ENCODE measurements at regions not wholly inside any gene's neighbourhood (a gene's known extent, or its start where the extent isn't known, plus 50 kb on each side); places are given as distances from the start of the nearest gene placed in this dataset.
"Not testable (repeated sequence)": the region's sequence is repeated elsewhere in the genome, so short reads cannot be mapped to it uniquely, and the experiment has no call there.

DNA sequence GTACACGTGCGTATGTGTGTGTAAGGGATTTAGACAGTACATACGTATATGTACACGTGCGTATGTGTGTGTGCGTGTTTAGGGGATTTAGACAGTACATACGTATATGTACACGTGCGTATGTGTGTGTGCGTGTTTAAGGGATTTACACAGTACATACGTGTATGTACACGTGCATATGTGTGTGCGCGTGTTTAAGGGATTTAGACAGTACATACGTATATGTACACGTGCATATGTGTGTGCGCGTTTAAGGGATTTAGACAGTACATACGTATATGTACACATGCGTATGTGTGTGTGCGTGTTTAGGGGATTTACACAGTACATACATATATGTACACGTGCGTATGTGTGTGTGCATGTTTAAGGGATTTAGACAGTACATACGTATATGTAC lies 100.9 kb upstream of the ALKAL2 start:
- H3K9me3 ChIP-seq (ENCODE audit: control insufficient read depth in 1 of 2, low read length in 2 of 2); H3K27ac ChIP-seq (ENCODE audit: low read depth, low read length); H3K27ac Mint-ChIP-seq; H3K4me1 ChIP-seq (ENCODE audit: insufficient read depth, low read length); H3K27me3 ChIP-seq (ENCODE audit: insufficient read depth, low read length); H3K4me1 Mint-ChIP-seq; H3K27me3 Mint-ChIP-seq; H3K36me3 ChIP-seq (ENCODE audit: insufficient read depth, low read length); H3K9me3 Mint-ChIP-seq; DNase-seq; CTCF ChIA-PET (ENCODE audit: partially characterized antibody); H3K4me3 Mint-ChIP-seq; intact Hi-C loops (cut with micrococcal nuclease); POLR2A ChIA-PET (ENCODE audit: partially characterized antibody); H3K4me3 ChIP-seq (ENCODE audit: low read length in 2 of 2); H3K36me3 Mint-ChIP-seq: not testable (repeated sequence)

DNA sequence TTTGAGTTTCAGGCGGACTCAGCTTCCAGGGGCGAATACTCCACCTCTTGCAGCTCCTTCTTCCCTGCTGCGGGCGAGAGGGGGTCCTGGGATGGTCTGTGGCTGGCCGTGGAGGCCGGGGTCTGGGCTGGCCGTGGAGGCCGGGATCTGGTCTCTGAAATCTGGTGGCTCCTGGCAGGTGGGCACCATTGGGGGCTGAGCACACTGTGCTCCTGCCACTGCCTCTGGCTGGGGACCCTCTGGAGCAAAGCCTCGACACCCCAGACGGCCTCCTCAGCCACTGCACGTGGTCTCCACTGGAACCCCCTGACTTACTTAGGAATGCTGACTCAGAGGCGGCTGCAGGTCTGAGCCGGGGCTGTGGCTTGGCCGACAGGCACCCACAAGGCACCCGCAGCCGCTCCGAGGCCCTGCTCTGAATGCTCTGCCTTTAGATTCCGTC lies 100.1 kb upstream of the ALKAL2 start:
- no peaks in the 10 kb centered on the region for H3K4me1 ChIP-seq (ENCODE audit: insufficient read depth, low read length)
- no peaks in the 10 kb centered on the region for H3K27me3 ChIP-seq (ENCODE audit: insufficient read depth, low read length)
- H3K36me3 Mint-ChIP-seq: no peaks in the 10 kb centered on the region
- no peak overlapping the region for H3K27ac Mint-ChIP-seq
- no peaks in the 10 kb centered on the region for H3K36me3 ChIP-seq (ENCODE audit: insufficient read depth, low read length)
- POLR2A ChIA-PET (ENCODE audit: partially characterized antibody): no interaction called here
- no peaks in the 10 kb centered on the region for H3K9me3 Mint-ChIP-seq
- no peak overlapping the region for H3K4me3 Mint-ChIP-seq
- no peaks in the 10 kb centered on the region for H3K27me3 Mint-ChIP-seq
- no peak overlapping the region for H3K27ac ChIP-seq (ENCODE audit: low read depth, low read length)
- CTCF ChIA-PET (ENCODE audit: partially characterized antibody): no interaction called here
- intact Hi-C loops (cut with micrococcal nuclease): no loop called here
- H3K4me3 ChIP-seq (ENCODE audit: low read length in 2 of 2): no peak overlapping the region
- no peaks in the 10 kb centered on the region for H3K9me3 ChIP-seq (ENCODE audit: control insufficient read depth in 1 of 2, low read length in 2 of 2)
- H3K4me1 Mint-ChIP-seq: peaks cover 0 to 2% (median 1%) of the 10 kb centered on the region in 4 donors
- DNase-seq: no peak

DNA sequence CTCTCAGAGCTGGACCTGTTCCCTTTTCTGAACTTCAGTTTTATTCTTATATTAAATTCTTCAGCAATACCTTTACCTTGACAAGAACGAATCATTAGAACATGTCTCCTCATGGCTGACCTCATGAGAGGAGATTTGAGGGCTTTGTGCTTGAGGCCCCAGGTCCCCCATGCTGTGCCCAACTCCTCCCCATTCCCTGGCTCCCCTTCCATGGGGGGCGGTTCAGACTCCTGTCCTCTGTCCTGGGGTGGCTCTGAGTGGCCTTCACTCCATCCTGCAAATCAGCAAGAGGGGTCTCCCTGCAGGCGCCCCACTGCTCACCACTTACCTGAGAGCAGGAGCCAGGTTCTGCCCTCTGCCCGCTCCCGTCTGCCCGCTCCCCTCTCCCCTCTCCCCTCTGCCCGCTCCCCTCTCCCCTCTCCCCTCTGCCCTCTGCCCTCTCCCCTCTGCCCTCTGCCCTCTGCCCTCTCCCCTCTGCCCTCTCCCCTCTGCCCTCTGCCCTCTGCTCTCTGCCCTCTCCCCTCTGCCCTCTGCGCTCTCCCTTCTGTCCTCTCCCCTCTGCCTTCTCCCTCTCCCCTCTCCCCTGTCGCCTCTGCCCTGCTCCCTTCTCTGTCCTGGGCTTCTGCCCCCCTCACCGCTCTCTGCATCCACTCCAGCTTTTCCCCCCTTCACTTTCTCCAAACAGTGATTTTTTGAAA lies 98.7 kb upstream of the ALKAL2 start:
- no peak overlapping the region for H3K4me3 Mint-ChIP-seq
- CTCF ChIA-PET (ENCODE audit: partially characterized antibody): no interaction called here
- H3K9me3 ChIP-seq (ENCODE audit: control insufficient read depth in 1 of 2, low read length in 2 of 2): no peaks in the 10 kb centered on the region
- H3K27ac ChIP-seq (ENCODE audit: low read depth, low read length): no peak overlapping the region
- H3K36me3 Mint-ChIP-seq: no peaks in the 10 kb centered on the region
- POLR2A ChIA-PET (ENCODE audit: partially characterized antibody): no interaction called here
- H3K4me1 ChIP-seq (ENCODE audit: insufficient read depth, low read length): no peaks in the 10 kb centered on the region
- intact Hi-C loops (cut with micrococcal nuclease): no loop called here
- no peak overlapping the region for H3K27ac Mint-ChIP-seq
- H3K9me3 Mint-ChIP-seq: no peaks in the 10 kb centered on the region
- H3K4me1 Mint-ChIP-seq: no peaks in the 10 kb centered on the region
- no peak for DNase-seq
- no peak overlapping the region for H3K4me3 ChIP-seq (ENCODE audit: low read length in 2 of 2)
- no peaks in the 10 kb centered on the region for H3K27me3 ChIP-seq (ENCODE audit: insufficient read depth, low read length)
- H3K27me3 Mint-ChIP-seq: peaks cover 0 to 2% of the 10 kb centered on the region in 2 donors
- no peaks in the 10 kb centered on the region for H3K36me3 ChIP-seq (ENCODE audit: insufficient read depth, low read length)

DNA sequence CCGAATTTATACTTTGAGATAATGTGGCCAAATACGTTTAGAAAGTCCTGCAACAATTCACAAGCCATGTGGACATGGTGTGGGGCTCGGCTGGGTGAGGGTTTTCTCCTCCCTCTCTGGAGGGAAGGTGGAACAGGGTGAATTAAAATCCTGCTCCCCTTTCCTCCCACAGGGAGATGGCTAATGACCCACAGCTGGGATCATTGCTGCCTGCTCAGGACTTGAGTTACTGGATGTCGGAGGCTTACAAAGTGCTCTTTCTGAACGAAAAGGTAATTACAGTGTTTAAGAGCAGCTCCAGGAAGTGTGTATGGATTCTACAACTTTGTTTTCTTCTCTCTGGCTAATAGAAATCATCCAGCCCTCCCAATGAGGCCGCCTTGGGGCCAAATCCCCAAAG lies 97.9 kb upstream of the ALKAL2 start:
- Histone ChIP-seq H3K27me3 (ENCODE audit: insufficient read depth, low read length) (no peaks in the 10 kb centered on the region), H3K36me3 (ENCODE audit: insufficient read depth, low read length) (no peaks in the 10 kb centered on the region), H3K4me3 (ENCODE audit: low read length in 2 of 2) (no peak overlapping the region), H3K9me3 (ENCODE audit: control insufficient read depth in 1 of 2, low read length in 2 of 2) (no peaks in the 10 kb centered on the region), H3K4me1 (ENCODE audit: insufficient read depth, low read length) (no peaks in the 10 kb centered on the region), H3K27ac (ENCODE audit: low read depth, low read length) (no peak overlapping the region)
- H3K27ac Mint-ChIP-seq: peak overlapping the region in 1 of 7 donors; percentile 12
- H3K36me3 Mint-ChIP-seq: no peaks in the 10 kb centered on the region
- H3K9me3 Mint-ChIP-seq: no peaks in the 10 kb centered on the region
- intact Hi-C loops (cut with micrococcal nuclease): no loop called here
- CTCF ChIA-PET (ENCODE audit: partially characterized antibody): no interaction called here
- POLR2A ChIA-PET (ENCODE audit: partially characterized antibody): no interaction called here
- no peaks in the 10 kb centered on the region for H3K4me1 Mint-ChIP-seq
- no peak for DNase-seq
- peaks cover 0 to 4% of the 10 kb centered on the region in 2 donors for H3K27me3 Mint-ChIP-seq
- no peak overlapping the region for H3K4me3 Mint-ChIP-seq

DNA sequence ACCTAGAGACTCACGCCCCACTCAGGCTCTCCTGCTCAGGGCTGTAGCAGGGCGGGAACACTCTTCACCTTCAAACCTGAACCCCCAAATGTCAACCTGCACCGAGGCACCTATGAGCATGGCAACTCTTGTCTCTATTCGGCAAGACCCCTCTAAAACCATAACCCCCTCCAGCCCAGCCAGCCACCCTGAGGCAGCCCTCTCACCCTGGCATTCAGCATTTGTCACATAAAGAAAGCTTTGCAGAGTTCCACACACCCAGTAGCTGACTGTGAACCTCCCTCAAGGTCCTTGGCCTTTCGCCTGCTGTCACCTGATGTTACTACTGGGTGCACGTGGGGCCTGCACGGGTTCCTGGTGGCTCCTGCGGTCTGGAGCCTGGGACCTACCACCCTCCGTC lies 97.2 kb upstream of the ALKAL2 start:
- no peak for DNase-seq
- Histone ChIP-seq H3K9me3 (ENCODE audit: control insufficient read depth in 1 of 2, low read length in 2 of 2) (no peaks in the 10 kb centered on the region), H3K4me3 (ENCODE audit: low read length in 2 of 2) (no peak overlapping the region), H3K27me3 (ENCODE audit: insufficient read depth, low read length) (no peaks in the 10 kb centered on the region), H3K36me3 (ENCODE audit: insufficient read depth, low read length) (no peaks in the 10 kb centered on the region), H3K27ac (ENCODE audit: low read depth, low read length) (no peak overlapping the region), H3K4me1 (ENCODE audit: insufficient read depth, low read length) (no peaks in the 10 kb centered on the region)
- H3K27me3 Mint-ChIP-seq: peaks cover 0 to 5% of the 10 kb centered on the region in 2 donors
- peaks cover 0 to 3% (median 0%) of the 10 kb centered on the region in 8 donors for H3K9me3 Mint-ChIP-seq
- H3K4me3 Mint-ChIP-seq: no peak overlapping the region
- POLR2A ChIA-PET (ENCODE audit: partially characterized antibody): interaction anchor here (0.7 kb wide), 1 partner anchor 16 kb away, joined by 3 read pairs; no protein-coding TSS in a partner anchor
- peak overlapping the region in 1 of 7 donors; percentile 32 for H3K27ac Mint-ChIP-seq
- CTCF ChIA-PET (ENCODE audit: partially characterized antibody): no interaction called here
- intact Hi-C loops (cut with micrococcal nuclease): no loop called here
- no peaks in the 10 kb centered on the region for H3K36me3 Mint-ChIP-seq
- no peaks in the 10 kb centered on the region for H3K4me1 Mint-ChIP-seq

DNA sequence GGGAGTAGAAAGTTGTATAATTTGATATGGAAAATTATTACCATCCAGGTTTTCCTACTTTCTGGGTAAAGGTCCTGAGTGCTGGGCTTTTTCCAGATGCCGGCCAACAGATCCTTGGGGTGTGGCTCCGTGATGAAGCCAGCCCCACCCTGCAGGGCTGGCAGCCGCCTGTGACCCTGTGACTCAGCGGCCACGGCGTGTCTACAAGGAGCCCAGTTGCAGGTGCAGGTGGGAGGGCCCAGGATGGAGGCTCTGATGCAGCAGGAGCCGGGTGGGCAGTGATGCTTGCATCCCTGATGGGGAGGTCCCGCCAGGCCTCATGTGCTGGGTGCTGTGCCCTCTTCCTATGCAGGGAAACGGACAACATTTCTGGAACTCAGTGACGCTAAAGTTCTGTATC lies 96.0 kb upstream of the ALKAL2 start:
- intact Hi-C loops (cut with micrococcal nuclease): no loop called here

DNA sequence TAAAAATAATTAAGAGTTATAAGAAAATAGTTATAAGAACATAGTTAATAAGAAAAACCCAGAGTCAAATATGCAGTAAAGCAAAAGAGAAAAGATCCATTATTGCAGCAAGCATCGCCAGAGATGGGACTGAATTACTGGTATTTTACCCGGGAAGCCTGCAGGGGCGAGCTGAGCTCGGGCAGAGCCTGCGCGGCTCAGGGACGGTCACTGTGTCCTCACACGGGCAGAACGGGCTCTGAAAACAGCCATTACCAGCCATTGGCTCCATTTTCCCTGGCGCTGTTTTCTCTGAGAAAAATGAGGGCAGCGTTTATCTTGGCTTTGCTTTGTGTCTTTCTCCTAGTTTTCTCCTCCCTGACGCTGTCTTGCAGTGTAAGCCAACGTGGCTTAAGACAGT lies 95.3 kb upstream of the ALKAL2 start:
- CTCF ChIA-PET (ENCODE audit: partially characterized antibody): interaction anchor here (1.8 kb wide), 1 partner anchor 254 kb away, joined by 4 read pairs; no protein-coding TSS in a partner anchor
- H3K27ac Mint-ChIP-seq: no peak overlapping the region

More for the DNA sequence above, 96.0 kb upstream of the ALKAL2 start:
- no peaks in the 10 kb centered on the region for H3K27me3 ChIP-seq (ENCODE audit: insufficient read depth, low read length)
- no peak for DNase-seq
- ChIA-PET POLR2A (ENCODE audit: partially characterized antibody) (no interaction called here), CTCF (ENCODE audit: partially characterized antibody) (interaction anchor here (1.8 kb wide), 1 partner anchor 253 kb away, joined by 4 read pairs; no protein-coding TSS in a partner anchor)
- Mint-ChIP-seq H3K4me3 (no peak overlapping the region), H3K27ac (no peak overlapping the region), H3K4me1 (no peaks in the 10 kb centered on the region), H3K9me3 (peaks cover 0 to 5% (median 0%) of the 10 kb centered on the region in 8 donors), H3K36me3 (no peaks in the 10 kb centered on the region), H3K27me3 (peaks cover 7 to 8% of the 10 kb centered on the region in 2 donors)
- H3K4me3 ChIP-seq (ENCODE audit: low read length in 2 of 2): no peak overlapping the region
- no peaks in the 10 kb centered on the region for H3K36me3 ChIP-seq (ENCODE audit: insufficient read depth, low read length)
- no peaks in the 10 kb centered on the region for H3K4me1 ChIP-seq (ENCODE audit: insufficient read depth, low read length)
- no peak overlapping the region for H3K27ac ChIP-seq (ENCODE audit: low read depth, low read length)
- H3K9me3 ChIP-seq (ENCODE audit: control insufficient read depth in 1 of 2, low read length in 2 of 2): no peaks in the 10 kb centered on the region

More for the DNA sequence above, 95.3 kb upstream of the ALKAL2 start:
- intact Hi-C loops (cut with micrococcal nuclease): no loop called here
- no peaks in the 10 kb centered on the region for H3K4me1 Mint-ChIP-seq
- POLR2A ChIA-PET (ENCODE audit: partially characterized antibody): no interaction called here
- peaks cover 0 to 9% (median 3%) of the 10 kb centered on the region in 8 donors for H3K9me3 Mint-ChIP-seq
- H3K4me3 Mint-ChIP-seq: no peak overlapping the region
- H3K27me3 ChIP-seq (ENCODE audit: insufficient read depth, low read length): no peaks in the 10 kb centered on the region
- no peak for DNase-seq
- H3K4me1 ChIP-seq (ENCODE audit: insufficient read depth, low read length): no peaks in the 10 kb centered on the region
- peaks cover 7 to 13% of the 10 kb centered on the region in 2 donors for H3K27me3 Mint-ChIP-seq
- no peak overlapping the region for H3K27ac ChIP-seq (ENCODE audit: low read depth, low read length)
- no peaks in the 10 kb centered on the region for H3K36me3 Mint-ChIP-seq
- no peaks in the 10 kb centered on the region for H3K9me3 ChIP-seq (ENCODE audit: control insufficient read depth in 1 of 2, low read length in 2 of 2)
- no peaks in the 10 kb centered on the region for H3K36me3 ChIP-seq (ENCODE audit: insufficient read depth, low read length)
- H3K4me3 ChIP-seq (ENCODE audit: low read length in 2 of 2): no peak overlapping the region

Data from CD4-positive, alpha-beta memory T cell (primary cell).